ENCODE measurements at regions not wholly inside any gene's neighbourhood (a gene's known extent, or its start where the extent isn't known, plus 50 kb on each side); places are given as distances from the start of the nearest gene placed in this dataset.

GRCh38 chr20:6855796-6856195 lies 88.3 kb downstream of the BMP2 start:
- ATAC-seq (no peak), DNase-seq (no peak)
- H3K27me3 ChIP-seq, result no peaks in the 10 kb centered on the region
- in situ Hi-C loops (cut with MboI; ENCODE audit: low sequenced_read_pairs in 4 of 4) (no loop called here), intact Hi-C loops (cut with DNase I; ENCODE audit: low total_unique reads) (no loop called here)
- no peaks in the 10 kb centered on the region for H3K36me3 ChIP-seq
- no peaks in the 10 kb centered on the region for H3K9me3 ChIP-seq
- no peak overlapping the region for H3K27ac ChIP-seq
- no peaks in the 10 kb centered on the region for H3K4me1 ChIP-seq
- H3K4me3 ChIP-seq, result no peak overlapping the region
- TF ChIP-seq POLR2A (IDR thresholded peaks at IDR 0.05), result no peak
- TF ChIP-seq CTCF (IDR thresholded peaks at IDR 0.05 in 4 of 5, conservative IDR thresholded peaks at IDR 0.05 in 1 of 5), result no peak

GRCh38 chr20:6857927-6858326 lies 90.4 kb downstream of the BMP2 start:
- Histone ChIP-seq H3K4me1 (no peaks in the 10 kb centered on the region), H3K27me3 (no peaks in the 10 kb centered on the region), H3K27ac (no peak overlapping the region), H3K4me3 (no peak overlapping the region), H3K36me3 (no peaks in the 10 kb centered on the region), H3K9me3 (no peaks in the 10 kb centered on the region)
- in situ Hi-C loops (cut with MboI; ENCODE audit: low sequenced_read_pairs in 4 of 4) (no loop called here), intact Hi-C loops (cut with DNase I; ENCODE audit: low total_unique reads) (no loop called here)
- no peak for ATAC-seq
- no peak for TF ChIP-seq POLR2A (IDR thresholded peaks at IDR 0.05)
- TF ChIP-seq CTCF (IDR thresholded peaks at IDR 0.05 in 4 of 5, conservative IDR thresholded peaks at IDR 0.05 in 1 of 5), result no peak
- DNase-seq, result no peak

DNA sequence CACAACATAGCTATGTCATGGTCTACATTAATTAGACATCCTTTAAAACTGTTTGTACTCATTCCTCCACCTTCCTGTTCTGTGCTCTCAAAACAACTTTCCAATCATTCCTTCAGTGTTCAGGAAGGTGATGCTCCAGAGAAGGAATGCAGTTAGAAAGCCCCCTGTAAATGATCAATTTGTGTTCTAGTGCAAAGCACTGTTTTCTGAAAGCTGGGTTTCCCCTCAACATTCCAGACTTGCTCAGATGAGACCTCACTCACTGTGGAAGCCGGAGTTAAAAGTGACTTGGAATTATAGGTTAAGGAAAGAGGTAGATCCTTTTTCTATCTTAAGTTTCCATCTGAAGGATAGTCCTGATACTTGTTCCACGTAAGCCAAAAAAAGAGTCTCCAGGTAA lies 95.9 kb downstream of the BMP2 start:
- TF ChIP-seq POLR2A (IDR thresholded peaks at IDR 0.05) (no peak), CTCF (IDR thresholded peaks at IDR 0.05 in 4 of 5, conservative IDR thresholded peaks at IDR 0.05 in 1 of 5) (no peak)
- DNase-seq (no peak), ATAC-seq (no peak)
- H3K27ac ChIP-seq, result no peak overlapping the region
- no peaks in the 10 kb centered on the region for H3K9me3 ChIP-seq
- H3K4me3 ChIP-seq, result no peak overlapping the region
- in situ Hi-C loops (cut with MboI; ENCODE audit: low sequenced_read_pairs in 4 of 4), result no loop called here
- H3K4me1 ChIP-seq, result no peaks in the 10 kb centered on the region
- no peaks in the 10 kb centered on the region for H3K27me3 ChIP-seq
- H3K36me3 ChIP-seq, result no peaks in the 10 kb centered on the region
- intact Hi-C loops (cut with DNase I; ENCODE audit: low total_unique reads), result no loop called here

GRCh38 chr20:6863798-6864201 lies 96.3 kb downstream of the BMP2 start:
- Histone ChIP-seq H3K4me1 (no peaks in the 10 kb centered on the region), H3K4me3 (no peak overlapping the region), H3K36me3 (no peaks in the 10 kb centered on the region), H3K9me3 (no peaks in the 10 kb centered on the region), H3K27me3 (no peaks in the 10 kb centered on the region), H3K27ac (no peak overlapping the region)
- DNase-seq (no peak), ATAC-seq (no peak)
- intact Hi-C loops (cut with DNase I; ENCODE audit: low total_unique reads) (no loop called here), in situ Hi-C loops (cut with MboI; ENCODE audit: low sequenced_read_pairs in 4 of 4) (no loop called here)
- TF ChIP-seq CTCF (IDR thresholded peaks at IDR 0.05 in 4 of 5, conservative IDR thresholded peaks at IDR 0.05 in 1 of 5), result no peak
- no peak for TF ChIP-seq POLR2A (IDR thresholded peaks at IDR 0.05)

DNA sequence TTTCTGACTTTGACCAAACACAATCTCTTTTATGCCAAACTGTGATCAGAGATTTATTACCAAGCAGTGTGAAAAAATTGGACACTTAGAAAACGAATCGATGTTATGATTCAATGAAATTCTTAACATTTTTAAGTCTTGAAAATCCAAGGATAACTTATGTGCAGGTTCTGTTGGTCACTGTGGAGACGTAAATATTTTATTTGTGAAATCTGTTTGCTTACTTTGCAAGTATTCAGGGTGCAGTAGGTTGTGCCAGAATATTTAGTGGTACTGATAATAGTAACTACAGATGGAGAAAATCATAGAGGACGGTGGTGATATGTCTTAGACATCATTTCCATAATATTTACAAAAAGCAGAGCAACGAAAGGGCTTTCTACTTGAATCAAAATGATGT lies 97.3 kb downstream of the BMP2 start:
- Histone ChIP-seq H3K4me3 (no peak overlapping the region), H3K36me3 (no peaks in the 10 kb centered on the region), H3K4me1 (no peaks in the 10 kb centered on the region), H3K27ac (no peak overlapping the region), H3K27me3 (no peaks in the 10 kb centered on the region), H3K9me3 (no peaks in the 10 kb centered on the region)
- ATAC-seq (no peak), DNase-seq (no peak)
- TF ChIP-seq POLR2A (IDR thresholded peaks at IDR 0.05) (no peak), CTCF (IDR thresholded peaks at IDR 0.05 in 4 of 5, conservative IDR thresholded peaks at IDR 0.05 in 1 of 5) (no peak)
- in situ Hi-C loops (cut with MboI; ENCODE audit: low sequenced_read_pairs in 4 of 4) (no loop called here), intact Hi-C loops (cut with DNase I; ENCODE audit: low total_unique reads) (no loop called here)
